VCaP (cell line): ENCODE measurements at regions not wholly inside any gene's neighbourhood (a gene's known extent, or its start where the extent isn't known, plus 50 kb on each side); places are given as distances from the start of the nearest gene placed in this dataset.
"Not testable (repeated sequence)": the region's sequence is repeated elsewhere in the genome, so short reads cannot be mapped to it uniquely, and the experiment has no call there.

Experiments
- H3K27ac ChIP-seq: fragments of 450-650 bp; 2 replicates; pipeline ENCODE4 v1.5.1; 2017
- CTCF ChIP-seq: fragments of 450-650 bp; conservative IDR thresholded peaks from 2 replicates; pipeline ENCODE4 v1.5.1; 2017; ENCODE audit warnings: mild to moderate bottlenecking, moderate library complexity

- TF ChIP-seq CTCF, result no peak
- no peak overlapping the region for H3K27ac ChIP-seq
Measured at GRCh38 chr3:72071624-72072023, 286.7 kb upstream of the PROK2 start.

DNA sequence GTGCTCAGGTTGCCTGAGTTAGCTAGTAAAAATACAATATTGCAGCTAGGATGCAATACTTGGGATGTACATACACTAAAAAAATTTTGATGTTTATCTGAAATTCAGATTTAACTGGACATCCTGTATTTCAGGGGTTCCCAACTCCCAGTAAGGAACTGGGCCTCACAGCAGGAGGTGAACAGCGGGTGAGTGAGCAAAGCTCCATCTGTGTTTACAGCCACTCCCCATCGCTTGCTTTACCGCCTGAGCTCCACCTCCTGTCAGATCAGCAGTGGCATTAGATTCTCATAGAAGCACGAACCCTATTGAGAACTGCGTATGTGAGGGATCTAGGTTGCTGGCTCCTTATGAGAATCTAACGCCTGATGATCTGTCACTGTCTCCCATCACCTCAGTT lies 285.1 kb upstream of the PROK2 start:
- no peak for TF ChIP-seq CTCF
- H3K27ac ChIP-seq, result no peak overlapping the region

DNA sequence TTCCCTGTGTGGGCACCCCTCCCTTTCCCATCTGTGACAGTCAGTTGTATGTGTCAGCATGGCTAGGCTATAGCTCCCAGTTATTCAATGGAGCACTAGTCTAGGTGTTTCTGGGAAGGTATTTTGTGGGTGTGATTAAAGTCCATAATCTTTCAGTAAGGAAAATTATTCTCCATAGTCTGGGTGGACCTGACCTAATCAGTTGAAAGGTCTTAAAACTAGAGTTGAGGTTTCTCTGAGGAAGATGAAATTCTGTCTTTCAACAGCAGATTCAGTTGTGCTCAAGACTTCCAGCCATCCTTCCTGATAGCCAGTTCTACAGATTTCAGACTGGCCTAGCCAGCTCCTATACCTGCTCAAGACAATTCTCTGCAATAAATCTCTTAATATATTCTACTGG lies 284.6 kb upstream of the PROK2 start:
- no peak overlapping the region for H3K27ac ChIP-seq
- no peak for TF ChIP-seq CTCF

DNA sequence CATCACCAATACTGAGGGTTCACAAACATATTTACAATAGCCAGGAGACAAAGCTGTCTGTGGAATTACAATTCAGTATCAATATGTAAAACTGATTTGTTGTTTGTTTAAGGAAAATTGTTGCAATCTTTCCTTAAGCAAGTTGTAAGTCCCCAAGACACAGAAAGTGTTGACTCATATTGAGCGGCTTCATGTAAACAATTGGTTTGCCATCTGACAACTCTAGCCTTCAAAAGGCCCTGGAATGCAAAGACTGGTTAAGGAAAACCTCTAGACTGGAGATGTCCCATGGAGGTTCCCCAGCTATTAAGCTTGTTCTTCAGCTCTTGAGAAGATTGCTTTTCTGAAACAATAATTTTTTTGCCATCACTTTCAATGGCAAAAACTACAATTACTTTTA lies 283.7 kb upstream of the PROK2 start:
- no peak overlapping the region for H3K27ac ChIP-seq

GRCh38 chr3:72067721-72068120 lies 282.8 kb upstream of the PROK2 start:
- no peak overlapping the region for H3K27ac ChIP-seq
- TF ChIP-seq CTCF, result no peak

More for the DNA sequence above, 283.7 kb upstream of the PROK2 start:
- no peak for TF ChIP-seq CTCF

DNA sequence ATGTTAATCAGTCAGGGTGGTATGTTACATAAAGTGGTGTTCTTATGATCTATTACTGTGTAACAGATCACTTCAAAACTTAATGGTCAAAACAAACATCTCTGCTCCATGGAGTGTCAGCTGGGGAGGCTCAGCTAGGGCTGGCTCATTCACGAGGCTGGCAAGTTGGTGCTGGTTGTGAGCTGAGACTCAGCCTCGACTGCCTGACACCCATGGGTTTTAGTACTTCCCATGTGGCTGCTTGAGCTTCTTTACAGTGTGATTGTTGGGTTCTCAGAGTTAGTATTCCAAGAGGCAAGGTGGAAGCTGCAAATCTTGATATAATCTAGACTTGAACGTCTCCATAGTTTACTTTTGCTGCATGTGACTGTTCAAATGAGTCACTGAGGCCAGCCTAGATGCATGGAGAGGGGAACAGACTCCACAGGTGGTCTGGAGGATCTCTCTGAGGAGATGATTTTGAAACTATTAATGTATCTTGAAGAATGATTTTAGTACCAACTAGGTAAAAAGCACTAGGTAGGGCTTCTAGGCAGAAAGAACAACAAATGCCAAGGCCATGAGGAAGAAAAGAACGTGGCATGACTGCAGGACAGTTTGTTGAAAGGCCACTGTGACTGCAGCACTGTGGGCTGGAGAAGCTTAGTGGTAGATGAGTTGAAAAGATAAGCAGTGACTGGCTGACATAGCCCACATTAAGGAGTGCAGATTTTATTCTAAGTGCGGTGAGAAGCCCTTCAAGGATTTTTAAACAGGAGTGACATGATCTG lies 281.1 kb upstream of the PROK2 start:
- H3K27ac ChIP-seq, result no peak overlapping the region
- no peak for TF ChIP-seq CTCF

DNA sequence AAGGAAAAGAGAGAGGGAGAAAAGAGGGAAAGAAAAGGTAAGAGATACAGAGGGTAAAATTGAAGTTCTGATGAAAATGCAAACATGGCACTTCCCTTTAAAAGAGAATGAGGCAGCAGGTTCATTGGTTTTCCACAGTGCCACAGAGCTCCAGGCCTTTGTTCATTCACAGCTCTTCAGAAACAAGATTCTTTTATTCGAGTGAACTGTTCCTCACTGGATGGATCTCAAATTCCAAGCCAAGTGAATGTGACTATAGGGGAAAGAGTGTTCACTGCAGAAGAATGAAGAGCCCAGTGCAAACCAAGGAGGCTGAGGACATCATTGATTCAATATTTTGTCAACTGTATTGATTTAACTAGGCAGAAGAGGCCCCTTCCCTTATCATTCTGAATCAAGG lies 280.3 kb upstream of the PROK2 start:
- no peak overlapping the region for H3K27ac ChIP-seq
- no peak for TF ChIP-seq CTCF

- H3K27ac ChIP-seq, result not testable (repeated sequence)
Measured at GRCh38 chr3:72064727-72065126, 279.8 kb upstream of the PROK2 start.
